Smooth muscle cell (in vitro differentiated cells): ENCODE measurements at regions not wholly inside any gene's neighbourhood (a gene's known extent, or its start where the extent isn't known, plus 50 kb on each side); places are given as distances from the start of the nearest gene placed in this dataset.

Experiments
- DNase-seq: peaks from one replicate; lab custom pipeline; 2025; ENCODE audit not compliant: unreplicated experiment; lab: John Stamatoyannopoulos, UW
- H2AFZ ChIP-seq: fragments of 200-600 bp; sonication (generic); 2 replicates; pipeline ENCODE4 v1.6.0; 2016; ENCODE audit warnings: antibody characterized with exemption, low read depth, mild to moderate bottlenecking
- H3F3A ChIP-seq: fragments of 200-600 bp; sonication (generic); 2 replicates; pipeline ENCODE4 v1.6.0; 2017; ENCODE audit warnings: antibody characterized with exemption, low read depth
- H3K27ac ChIP-seq: fragments of 200-600 bp; sonication (generic); 2 replicates; pipeline ENCODE4 v1.5.1; 2016; ENCODE audit warnings: low read depth, mild to moderate bottlenecking
- H3K27me3 ChIP-seq: fragments of 200-600 bp; sonication (generic); 2 replicates; pipeline ENCODE4 v1.6.1; 2016; ENCODE audit warnings: low read depth, mild to moderate bottlenecking
- H3K36me3 ChIP-seq: fragments of 200-600 bp; sonication (generic); 2 replicates; pipeline ENCODE4 v1.5.1; 2016; ENCODE audit warnings: low read depth
- H3K4me1 ChIP-seq: fragments of 200-600 bp; sonication (generic); 2 replicates; pipeline ENCODE4 v1.5.1; 2016; ENCODE audit warnings: low read depth
- H3K4me2 ChIP-seq: fragments of 200-600 bp; sonication (generic); 2 replicates; pipeline ENCODE4 v1.6.0; 2016; ENCODE audit warnings: mild to moderate bottlenecking
- H3K4me3 ChIP-seq: fragments of 200-600 bp; sonication (generic); 2 replicates; pipeline ENCODE4 v1.5.1; 2016; ENCODE audit warnings: mild to moderate bottlenecking
- H3K79me2 ChIP-seq: fragments of 200-600 bp; sonication (generic); 2 replicates; pipeline ENCODE4 v1.6.0; 2016; ENCODE audit warnings: low read depth, mild to moderate bottlenecking
- H3K9ac ChIP-seq: fragments of 200-600 bp; sonication (generic); 2 replicates; pipeline ENCODE4 v1.6.0; 2016; ENCODE audit warnings: low read depth
- H3K9me3 ChIP-seq: fragments of 200-600 bp; sonication (generic); replicated peaks from 2 replicates; pipeline ENCODE4 v1.5.1; 2016; ENCODE audit warnings: low read depth
- H4K20me1 ChIP-seq: fragments of 200-600 bp; sonication (generic); 2 replicates; pipeline ENCODE4 v1.6.0; 2016; ENCODE audit warnings: low read depth
- CTCF ChIP-seq: fragments of 200-600 bp; sonication (generic); IDR thresholded peaks from 2 replicates; pipeline ENCODE4 v1.5.1; 2017; ENCODE audit warnings: borderline replicate concordance, mild to moderate bottlenecking, antibody characterized with exemption; ENCODE audit not compliant: insufficient read depth, poor library complexity, severe bottlenecking
- WGBS: methylation state at CpG from one replicate; pipeline ENCODE4 v1.1.7; 2016; ENCODE audit warnings: low lambda C conversion rate; 5-methylcytosine and 5-hydroxymethylcytosine counted together

- no peak for DNase-seq
- Histone ChIP-seq H4K20me1 (no peaks in the 10 kb centered on the region), H3K79me2 (no peaks in the 10 kb centered on the region), H3K27ac (no peak overlapping the region), H3K9me3 (peaks cover 3% of the 10 kb centered on the region), H3K4me1 (no peaks in the 10 kb centered on the region), H3K4me3 (no peak overlapping the region), H3K9ac (no peak overlapping the region), H3K4me2 (no peak overlapping the region), H3K36me3 (no peaks in the 10 kb centered on the region), H2AFZ (no peak overlapping the region), H3K27me3 (no peaks in the 10 kb centered on the region), H3F3A (no peaks in the 10 kb centered on the region)
- no peak for TF ChIP-seq CTCF
- WGBS, result 99% methylated on average over 4 of the region's 4 CpGs
Measured at GRCh38 chr5:105460721-105461120, 1898.1 kb upstream of the NUDT12 start.

GRCh38 chr5:105453216-105453807, 1890.7 kb upstream of the NUDT12 start:
- Histone ChIP-seq H3K4me1 (no peaks in the 10 kb centered on the region), H3K4me3 (no peak overlapping the region), H2AFZ (no peak overlapping the region), H4K20me1 (no peaks in the 10 kb centered on the region), H3K79me2 (no peaks in the 10 kb centered on the region), H3F3A (no peaks in the 10 kb centered on the region), H3K9ac (no peak overlapping the region), H3K36me3 (no peaks in the 10 kb centered on the region), H3K27ac (no peak overlapping the region), H3K9me3 (no peaks in the 10 kb centered on the region), H3K4me2 (no peak overlapping the region), H3K27me3 (no peaks in the 10 kb centered on the region)
- WGBS, result 84% methylated on average over 3 of the region's 3 CpGs
- DNase-seq, result no peak
- no peak for TF ChIP-seq CTCF

- Histone ChIP-seq H3K27ac (no peak overlapping the region), H3F3A (no peaks in the 10 kb centered on the region), H3K4me1 (no peaks in the 10 kb centered on the region), H3K9me3 (no peaks in the 10 kb centered on the region), H3K79me2 (no peaks in the 10 kb centered on the region), H3K36me3 (no peaks in the 10 kb centered on the region), H3K27me3 (no peaks in the 10 kb centered on the region), H2AFZ (no peak overlapping the region), H3K9ac (no peak overlapping the region), H3K4me2 (no peak overlapping the region), H3K4me3 (no peak overlapping the region), H4K20me1 (no peaks in the 10 kb centered on the region)
- no peak for TF ChIP-seq CTCF
- WGBS, result 94% methylated on average over 3 of the region's 3 CpGs
- DNase-seq, result no peak
Measured at GRCh38 chr5:105448271-105448670, 1885.7 kb upstream of the NUDT12 start.

GRCh38 chr5:105430516-105430915, 1867.9 kb upstream of the NUDT12 start:
- Histone ChIP-seq H3F3A (no peaks in the 10 kb centered on the region), H3K9me3 (no peaks in the 10 kb centered on the region), H3K4me3 (no peak overlapping the region), H3K36me3 (no peaks in the 10 kb centered on the region), H4K20me1 (no peaks in the 10 kb centered on the region), H3K4me2 (no peak overlapping the region), H3K27ac (no peak overlapping the region), H3K79me2 (no peaks in the 10 kb centered on the region), H3K4me1 (no peaks in the 10 kb centered on the region), H3K9ac (no peak overlapping the region), H3K27me3 (no peaks in the 10 kb centered on the region), H2AFZ (no peak overlapping the region)
- no peak for TF ChIP-seq CTCF
- DNase-seq, result no peak
- WGBS, result 46% methylated on average over 2 of the region's 2 CpGs
